ENCODE measurements at regions not wholly inside any gene's neighbourhood (a gene's known extent, or its start where the extent isn't known, plus 50 kb on each side); places are given as distances from the start of the nearest gene placed in this dataset.

- DNase-seq, result no peak
Observed at GRCh38 chr7:26520483-26520882, 228.8 kb downstream of the SNX10 start.

- DNase-seq, result no peak
Observed at GRCh38 chr7:26522633-26523032, 231.0 kb downstream of the SNX10 start.

GRCh38 chr7:26525398-26526264 is 234.0 kb downstream of the SNX10 start:
- DNase-seq, result peak; percentile 81 to 84

GRCh38 chr7:26526265-26526587 is 234.6 kb downstream of the SNX10 start:
- DNase-seq, result no peak

GRCh38 chr7:26531926-26532325 is 240.3 kb downstream of the SNX10 start:
- no peak for DNase-seq

- DNase-seq, result no peak
Observed at GRCh38 chr7:26532471-26532870, 240.8 kb downstream of the SNX10 start.

GRCh38 chr7:26533217-26533616 is 241.6 kb downstream of the SNX10 start:
- peak; percentile 27 to 47 for DNase-seq

GRCh38 chr7:26534649-26535482 is 243.2 kb downstream of the SNX10 start:
- no peak for DNase-seq

- no peak for DNase-seq
Observed at GRCh38 chr7:26535483-26536007, 243.9 kb downstream of the SNX10 start.

GRCh38 chr7:26538216-26538615 is 246.6 kb downstream of the SNX10 start:
- DNase-seq, result no peak

- no peak for DNase-seq
Observed at GRCh38 chr7:26538689-26539088, 247.0 kb downstream of the SNX10 start.

GRCh38 chr7:26543340-26543739 is 251.7 kb downstream of the SNX10 start:
- DNase-seq, result no peak

GRCh38 chr7:26543951-26544350 is 252.3 kb downstream of the SNX10 start:
- DNase-seq, result no peak

GRCh38 chr7:26546508-26547053 is 254.9 kb downstream of the SNX10 start:
- DNase-seq, result no peak

GRCh38 chr7:26547156-26547555 is 255.5 kb downstream of the SNX10 start:
- DNase-seq, result no peak

GRCh38 chr7:26549281-26549944 is 257.8 kb downstream of the SNX10 start:
- no peak for DNase-seq

GRCh38 chr7:26550492-26550891 is 258.8 kb downstream of the SNX10 start:
- no peak for DNase-seq

GRCh38 chr7:26551740-26552139 is 260.1 kb downstream of the SNX10 start:
- peak in 1 of 2 experiments; percentile 33 for DNase-seq

- DNase-seq, result no peak
Observed at GRCh38 chr7:26553128-26553527, 261.5 kb downstream of the SNX10 start.

GRCh38 chr7:26553582-26553981 is 261.9 kb downstream of the SNX10 start:
- DNase-seq, result no peak

- DNase-seq, result no peak
Observed at GRCh38 chr7:26554952-26555351, 263.3 kb downstream of the SNX10 start.

- no peak for DNase-seq
Observed at GRCh38 chr7:26556061-26556881, 264.6 kb downstream of the SNX10 start.
